Suppressor macrophage treated with lipopolysaccharide for 4 hours (primary cell): ENCODE measurements at regions not wholly inside any gene's neighbourhood (a gene's known extent, or its start where the extent isn't known, plus 50 kb on each side); places are given as distances from the start of the nearest gene placed in this dataset.
"Not testable (repeated sequence)": the region's sequence is repeated elsewhere in the genome, so short reads cannot be mapped to it uniquely, and the experiment has no call there.

ENCODE experiments used
- DNase-seq: peaks from one replicate; pipeline ENCODE4 v3.0.0-alpha.2; 2020

GRCh38 chr20:53685070-53685595 is 91.5 kb upstream of the ZNF217 start:
- DNase-seq, result no peak

GRCh38 chr20:53683506-53683905 is 89.9 kb upstream of the ZNF217 start:
- no peak for DNase-seq

- no peak for DNase-seq
Observed at GRCh38 chr20:53681352-53682212, 87.9 kb upstream of the ZNF217 start.

GRCh38 chr20:53679597-53680309 is 86.1 kb upstream of the ZNF217 start:
- no peak for DNase-seq

- no peak for DNase-seq
Observed at GRCh38 chr20:53678990-53679596, 85.5 kb upstream of the ZNF217 start.

GRCh38 chr20:53678315-53678989 is 84.8 kb upstream of the ZNF217 start:
- DNase-seq, result no peak

GRCh38 chr20:53677447-53678314 is 84.0 kb upstream of the ZNF217 start:
- peak; percentile 44 for DNase-seq

- no peak for DNase-seq
Observed at GRCh38 chr20:53676987-53677386, 83.3 kb upstream of the ZNF217 start.

GRCh38 chr20:53676519-53676822 is 82.8 kb upstream of the ZNF217 start:
- no peak for DNase-seq

- no peak for DNase-seq
Observed at GRCh38 chr20:53672484-53673129, 79.0 kb upstream of the ZNF217 start.

- DNase-seq, result no peak
Observed at GRCh38 chr20:53671370-53671769, 77.7 kb upstream of the ZNF217 start.

- DNase-seq, result not testable (repeated sequence)
Observed at GRCh38 chr20:53669517-53670313, 76.1 kb upstream of the ZNF217 start.

- no peak for DNase-seq
Observed at GRCh38 chr20:53668992-53669391, 75.4 kb upstream of the ZNF217 start.

GRCh38 chr20:53666144-53666543 is 72.5 kb upstream of the ZNF217 start:
- no peak for DNase-seq

- no peak for DNase-seq
Observed at GRCh38 chr20:53664121-53664520, 70.5 kb upstream of the ZNF217 start.

- DNase-seq, result not testable (repeated sequence)
Observed at GRCh38 chr20:53663521-53663920, 69.9 kb upstream of the ZNF217 start.

GRCh38 chr20:53662595-53662994 is 69.0 kb upstream of the ZNF217 start:
- DNase-seq, result peak; percentile 59

GRCh38 chr20:53660947-53661381 is 67.3 kb upstream of the ZNF217 start:
- DNase-seq, result no peak

- peak; percentile 37 for DNase-seq
Observed at GRCh38 chr20:53660078-53660909, 66.7 kb upstream of the ZNF217 start.

- no peak for DNase-seq
Observed at GRCh38 chr20:53658973-53659372, 65.3 kb upstream of the ZNF217 start.
